ENCODE measurements at regions not wholly inside any gene's neighbourhood (a gene's known extent, or its start where the extent isn't known, plus 50 kb on each side); places are given as distances from the start of the nearest gene placed in this dataset.

GRCh38 chr12:127060933-127061332 is 1206.0 kb upstream of the TMEM132C start:
- TF ChIP-seq CTCF (IDR thresholded peaks at IDR 0.05; ENCODE audit: low read length) = no peak
- TF ChIP-seq EZH2 (IDR thresholded peaks at IDR 0.05; ENCODE audit: borderline replicate concordance, low read length) = no peak
